Naive thymus-derived CD8-positive, alpha-beta T cell (primary cell): ENCODE measurements at regions not wholly inside any gene's neighbourhood (a gene's known extent, or its start where the extent isn't known, plus 50 kb on each side); places are given as distances from the start of the nearest gene placed in this dataset.

Source experiments
- ATAC-seq, 2 donors: fragments of 150-1000 bp; cut with Tn5 transposase in 1 of 2; sonication (Bioruptor Pico), chemical (Tn5 transposase) in 1 of 2; 1 replicate in 1 of 2; 2 replicates in 1 of 2; pipeline ENCODE4 v1.10.0; 2021; ENCODE audit warnings: mild to moderate bottlenecking in 2 of 2, moderate library complexity in 2 of 2
- POLR2A ChIA-PET: fragments of 350-600 bp; sonication (Branson Sonifier 250); formaldehyde crosslinking; loops from one replicate; lab custom pipeline; 2021; ENCODE audit warnings: antibody characterized with exemption; lab: Charles Lee
- DNase-seq, 10 donors: peaks; one replicate each; pipeline versions ENCODE4 v3.0.0 to v3.0.0-alpha.2; 2020 to 2022
- H3K27ac Mint-ChIP-seq, 10 donors: one replicate each; pipeline ENCODE4 v1.8.0; 2020 to 2022; ENCODE audit warnings: mild to moderate bottlenecking in 10 of 10, mixed read lengths in 10 of 10, moderate library complexity in 4 of 10, inconsistent platforms in 1 of 10
- H3K27me3 Mint-ChIP-seq, 5 donors: one replicate each; pipeline ENCODE4 v1.8.0; 2021 to 2022; ENCODE audit warnings: mixed read lengths in 5 of 5
- H3K36me3 Mint-ChIP-seq, 3 donors: one replicate each; pipeline ENCODE4 v1.8.0; 2020 to 2022; ENCODE audit warnings: mixed read lengths in 3 of 3, mild to moderate bottlenecking in 2 of 3, inconsistent platforms in 1 of 3
- H3K4me1 Mint-ChIP-seq, 4 donors: one replicate each; pipeline ENCODE4 v1.8.0; 2021 to 2022; ENCODE audit warnings: mixed read lengths in 4 of 4
- H3K4me3 Mint-ChIP-seq, 10 donors: one replicate each; pipeline ENCODE4 v1.8.0; 2020 to 2022; ENCODE audit warnings: mild to moderate bottlenecking in 10 of 10, mixed read lengths in 10 of 10, moderate library complexity in 6 of 10, inconsistent platforms in 1 of 10
- H3K9me3 Mint-ChIP-seq, 9 donors: one replicate each; pipeline ENCODE4 v1.8.0; 2020 to 2022; ENCODE audit warnings: mixed read lengths in 9 of 9, mild to moderate bottlenecking in 3 of 9, inconsistent platforms in 1 of 9, moderate library complexity in 1 of 9

GRCh38 chr9:96021551-96022444 is 146.3 kb downstream of the ERCC6L2 start:
- POLR2A ChIA-PET: interaction anchor here (1.9 to 2.1 kb wide), 2 partner anchors 14 to 146 kb away, joined by 8 to 12 read pairs; partner anchors contain the start of gene ERCC6L2
- H3K27ac Mint-ChIP-seq: peak overlapping the region; percentile 64 to 96 (median 94)
- H3K4me3 Mint-ChIP-seq: peak overlapping the region; percentile 84 to 98 (median 92)
- peaks cover 0 to 4% (median 0%) of the 10 kb centered on the region in 3 donors for H3K36me3 Mint-ChIP-seq
- peaks cover 46 to 81% (median 72%) of the 10 kb centered on the region in 4 donors for H3K4me1 Mint-ChIP-seq
- peaks cover 0 to 6% (median 0%) of the 10 kb centered on the region in 9 donors for H3K9me3 Mint-ChIP-seq
- DNase-seq (peak in 1 of 10 donors; percentile 21), ATAC-seq (peak; percentile 24 to 40)
- peaks cover 0 to 17% (median 0%) of the 10 kb centered on the region in 5 donors for H3K27me3 Mint-ChIP-seq

GRCh38 chr9:96020792-96021550 is 145.5 kb downstream of the ERCC6L2 start:
- H3K36me3 Mint-ChIP-seq: peaks cover 0 to 4% (median 0%) of the 10 kb centered on the region in 3 donors
- peaks cover 0 to 13% (median 0%) of the 10 kb centered on the region in 5 donors for H3K27me3 Mint-ChIP-seq
- H3K4me1 Mint-ChIP-seq: peaks cover 48 to 82% (median 77%) of the 10 kb centered on the region in 4 donors
- peak overlapping the region; percentile 81 to 96 (median 88) for H3K4me3 Mint-ChIP-seq
- H3K9me3 Mint-ChIP-seq: no peaks in the 10 kb centered on the region
- ATAC-seq (peak; percentile 54 to 58), DNase-seq (peak; percentile 21 to 73 (median 44))
- H3K27ac Mint-ChIP-seq: peak overlapping the region; percentile 81 to 96 (median 92)
- POLR2A ChIA-PET: interaction anchor here (1.0 to 2.1 kb wide), 4 partner anchors 11 to 145 kb away, joined by 3 to 12 read pairs (median 6); partner anchors contain the start of gene ERCC6L2

GRCh38 chr9:96020300-96020791 is 144.9 kb downstream of the ERCC6L2 start:
- no peak for ATAC-seq
- H3K9me3 Mint-ChIP-seq: no peaks in the 10 kb centered on the region
- peak overlapping the region; percentile 72 to 96 (median 92) for H3K27ac Mint-ChIP-seq
- POLR2A ChIA-PET: interaction anchor here (1.0 to 2.1 kb wide), 4 partner anchors 11 to 145 kb away, joined by 3 to 12 read pairs (median 6); partner anchors contain the start of gene ERCC6L2
- peaks cover 0 to 9% (median 0%) of the 10 kb centered on the region in 5 donors for H3K27me3 Mint-ChIP-seq
- peak overlapping the region; percentile 79 to 96 (median 86) for H3K4me3 Mint-ChIP-seq
- H3K36me3 Mint-ChIP-seq: no peaks in the 10 kb centered on the region
- DNase-seq: no peak
- peaks cover 47 to 80% (median 76%) of the 10 kb centered on the region in 4 donors for H3K4me1 Mint-ChIP-seq
